Esophagus squamous epithelium (tissue), 4 donors: ENCODE measurements at regions not wholly inside any gene's neighbourhood (a gene's known extent, or its start where the extent isn't known, plus 50 kb on each side); places are given as distances from the start of the nearest gene placed in this dataset.

Experiments
- CTCF ChIP-seq, 6 experiments: fragments of 450-650 bp in 4 of 6; fragments of 200-600 bp in 2 of 6; sonication (generic) in 2 of 6; IDR thresholded peaks; one replicate each; pipeline ENCODE4 v1.5.1; 2016 to 2019; ENCODE audit warnings: antibody characterized with exemption in 6 of 6, mild to moderate bottlenecking in 4 of 6, moderate library complexity in 4 of 6
- POLR2A ChIP-seq, 4 donors: fragments of 450-650 bp; IDR thresholded peaks; one replicate each; pipeline ENCODE4 v1.6.1; 2017; ENCODE audit warnings: antibody characterized with exemption in 4 of 4, mild to moderate bottlenecking in 4 of 4, moderate library complexity in 3 of 4

- TF ChIP-seq CTCF (IDR thresholded peaks at IDR 0.05), result no peak
- TF ChIP-seq POLR2A (IDR thresholded peaks at IDR 0.05), result no peak
These were observed 1679.0 kb downstream of the SUCLG1 start for GRCh38 chr2:82780050-82780449.
